NB4 (cell line): ENCODE measurements at regions not wholly inside any gene's neighbourhood (a gene's known extent, or its start where the extent isn't known, plus 50 kb on each side); places are given as distances from the start of the nearest gene placed in this dataset.

ENCODE experiments used
- CTCF ChIP-seq: IDR thresholded peaks from one replicate; pipeline ENCODE4 v1.5.1; 2012; ENCODE audit warnings: low read depth, low read length
- MAX ChIP-seq: IDR thresholded peaks from 2 replicates; pipeline ENCODE4 v1.6.1; 2011; ENCODE audit warnings: low read depth, low read length
- MYC ChIP-seq: IDR thresholded peaks from 2 replicates; pipeline ENCODE4 v1.6.1; 2011; ENCODE audit warnings: low read depth, low read length
- POLR2A ChIP-seq: IDR thresholded peaks from 2 replicates; pipeline ENCODE4 v1.6.1; 2011; ENCODE audit warnings: mild to moderate bottlenecking; ENCODE audit not compliant: insufficient read length; ENCODE audit errors: extremely low read depth

DNA sequence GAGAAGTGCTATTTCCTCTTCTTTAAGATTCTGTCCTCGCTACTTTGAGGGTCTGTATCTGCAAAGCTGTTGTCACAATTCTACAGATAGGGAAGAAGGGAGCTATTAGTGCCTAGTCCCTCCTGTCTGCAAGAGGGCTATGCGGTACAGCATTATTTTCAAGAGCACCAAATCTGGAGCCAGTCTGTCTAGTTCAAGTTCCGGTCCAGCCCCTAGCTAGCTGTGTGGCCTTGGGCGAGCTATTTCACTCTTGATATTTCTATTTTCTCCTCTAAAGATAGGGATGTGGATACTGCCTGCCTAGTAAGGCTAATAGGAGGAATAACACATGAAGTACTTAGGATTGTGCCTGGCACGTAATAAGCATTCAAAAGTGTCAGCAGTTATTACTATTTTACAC lies 272.4 kb downstream of the KCNE4 start:
- TF ChIP-seq CTCF, result no peak
- no peak for TF ChIP-seq POLR2A
- no peak for TF ChIP-seq MAX
- no peak for TF ChIP-seq MYC
